ENCODE measurements at regions not wholly inside any gene's neighbourhood (a gene's known extent, or its start where the extent isn't known, plus 50 kb on each side); places are given as distances from the start of the nearest gene placed in this dataset.

- no peak for TF ChIP-seq POLR2A (IDR thresholded peaks at IDR 0.05)
- no peak for TF ChIP-seq POLR2AphosphoS5 (IDR thresholded peaks at IDR 0.05)
Observed at GRCh38 chr13:76351541-76352229, 534.5 kb downstream of the KCTD12 start.

Measured in upper lobe of left lung (tissue), 4 donors.